Amniotic stem cell (primary cell): ENCODE measurements at regions not wholly inside any gene's neighbourhood (a gene's known extent, or its start where the extent isn't known, plus 50 kb on each side); places are given as distances from the start of the nearest gene placed in this dataset.

Experiments used
- DNase-seq: peaks from one replicate; lab custom pipeline; 2025; lab: John Stamatoyannopoulos, UW

DNA sequence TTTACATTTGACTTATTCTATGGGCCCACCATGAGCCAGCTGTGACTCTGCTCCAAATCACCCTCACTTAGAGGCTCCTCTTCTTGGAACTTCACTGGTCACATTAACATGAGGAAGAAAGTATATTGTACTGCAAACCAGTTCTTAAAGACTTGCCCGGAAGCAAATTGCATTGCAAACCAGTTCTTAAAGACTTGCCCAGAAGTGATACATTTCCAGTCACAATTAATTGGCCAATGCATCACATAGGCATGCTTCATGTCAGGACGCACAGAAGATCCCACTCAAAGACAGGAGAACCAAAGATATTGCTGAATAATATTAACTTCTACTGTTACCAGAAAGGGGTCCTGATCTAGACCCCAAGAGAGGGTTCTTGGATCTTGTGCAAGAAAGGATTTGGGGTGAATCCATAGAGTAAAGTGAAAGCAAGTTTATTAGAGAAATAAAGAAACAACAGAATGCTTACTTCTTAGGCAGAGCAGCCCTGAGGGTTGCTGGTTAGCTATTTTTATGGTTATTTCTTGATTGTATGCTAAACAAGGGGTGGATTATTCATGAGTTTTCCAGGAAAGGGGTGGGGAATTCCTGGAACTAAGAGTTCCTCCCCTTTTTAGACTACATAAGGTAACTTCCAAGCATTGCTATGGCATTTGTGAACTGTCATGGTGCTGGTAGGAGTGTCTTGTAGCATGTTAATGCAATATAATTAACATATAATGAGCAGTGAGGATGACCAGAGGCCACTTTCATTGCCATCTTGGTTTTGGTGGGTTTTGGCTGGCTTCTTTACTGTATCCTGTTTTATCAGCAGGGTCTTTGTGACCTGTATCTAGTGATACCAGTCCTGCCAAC is 54.6 kb upstream of the HCCS start:
- DNase-seq = no peak

- no peak for DNase-seq
Measured at GRCh38 chrX:11059933-11060332, 51.2 kb upstream of the HCCS start.
